Peyer's patch (tissue), 4 donors: ENCODE measurements at regions not wholly inside any gene's neighbourhood (a gene's known extent, or its start where the extent isn't known, plus 50 kb on each side); places are given as distances from the start of the nearest gene placed in this dataset.

Experiments used
- POLR2A ChIP-seq, 2 donors: fragments of 450-650 bp; IDR thresholded peaks; one replicate each; pipeline ENCODE4 v1.5.1; 2017; ENCODE audit warnings: antibody characterized with exemption in 2 of 2, mild to moderate bottlenecking in 2 of 2, moderate library complexity in 2 of 2
- TF ChIP-seq, protein P1 (sequence below), 6 experiments: fragments of 450-650 bp in 4 of 6; fragments of 200-600 bp in 2 of 6; sonication (generic) in 1 of 6; IDR thresholded peaks; one replicate each; pipeline ENCODE4 v1.5.1; 2017 to 2019; ENCODE audit warnings: antibody characterized with exemption in 6 of 6, mild to moderate bottlenecking in 3 of 6, moderate library complexity in 1 of 6

DNA sequence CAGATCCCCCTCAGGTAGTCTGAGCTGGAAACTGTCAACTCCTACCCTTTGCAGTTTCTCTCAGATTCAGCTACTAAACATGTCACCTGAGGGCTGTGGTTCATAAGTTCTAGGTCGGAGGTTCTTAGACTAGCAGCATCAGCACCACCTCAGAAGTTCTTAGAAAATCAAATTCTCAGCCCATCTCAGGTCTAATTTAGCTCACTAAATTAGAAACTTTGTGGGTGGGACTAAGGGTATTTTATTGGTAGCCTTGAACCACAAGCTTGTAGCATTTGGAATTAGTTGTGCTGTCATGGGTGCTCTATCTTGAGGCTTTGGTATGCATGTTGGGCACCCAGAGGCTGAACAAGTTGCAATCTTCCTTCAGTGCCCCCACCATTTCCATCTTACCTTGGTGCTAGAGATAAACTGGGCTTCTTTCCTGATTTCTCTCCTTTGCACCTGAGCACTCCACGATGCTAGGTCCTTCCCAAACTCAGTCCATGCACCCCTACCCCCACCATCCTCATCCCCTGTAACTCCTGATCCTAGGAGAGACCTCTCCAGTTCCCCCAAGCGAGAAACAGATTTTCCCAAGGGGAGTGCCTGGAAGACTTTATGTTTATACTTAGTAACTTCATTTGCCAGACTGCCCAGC lies 54.2 kb downstream of the S1PR1 start:
- TF ChIP-seq, protein P1, sequence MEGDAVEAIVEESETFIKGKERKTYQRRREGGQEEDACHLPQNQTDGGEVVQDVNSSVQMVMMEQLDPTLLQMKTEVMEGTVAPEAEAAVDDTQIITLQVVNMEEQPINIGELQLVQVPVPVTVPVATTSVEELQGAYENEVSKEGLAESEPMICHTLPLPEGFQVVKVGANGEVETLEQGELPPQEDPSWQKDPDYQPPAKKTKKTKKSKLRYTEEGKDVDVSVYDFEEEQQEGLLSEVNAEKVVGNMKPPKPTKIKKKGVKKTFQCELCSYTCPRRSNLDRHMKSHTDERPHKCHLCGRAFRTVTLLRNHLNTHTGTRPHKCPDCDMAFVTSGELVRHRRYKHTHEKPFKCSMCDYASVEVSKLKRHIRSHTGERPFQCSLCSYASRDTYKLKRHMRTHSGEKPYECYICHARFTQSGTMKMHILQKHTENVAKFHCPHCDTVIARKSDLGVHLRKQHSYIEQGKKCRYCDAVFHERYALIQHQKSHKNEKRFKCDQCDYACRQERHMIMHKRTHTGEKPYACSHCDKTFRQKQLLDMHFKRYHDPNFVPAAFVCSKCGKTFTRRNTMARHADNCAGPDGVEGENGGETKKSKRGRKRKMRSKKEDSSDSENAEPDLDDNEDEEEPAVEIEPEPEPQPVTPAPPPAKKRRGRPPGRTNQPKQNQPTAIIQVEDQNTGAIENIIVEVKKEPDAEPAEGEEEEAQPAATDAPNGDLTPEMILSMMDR (IDR thresholded peaks at IDR 0.05), result no peak
- TF ChIP-seq POLR2A (IDR thresholded peaks at IDR 0.05), result no peak
